Chondrocyte (in vitro differentiated cells): ENCODE measurements at regions not wholly inside any gene's neighbourhood (a gene's known extent, or its start where the extent isn't known, plus 50 kb on each side); places are given as distances from the start of the nearest gene placed in this dataset.
"Not testable (repeated sequence)": the region's sequence is repeated elsewhere in the genome, so short reads cannot be mapped to it uniquely, and the experiment has no call there.

Experiments
- DNase-seq: peaks from one replicate; pipeline ENCODE4 v3.0.0; 2021; ENCODE audit warnings: mixed read lengths, low spot score
- H3K27ac Mint-ChIP-seq: one replicate; pipeline ENCODE4 v1.8.0; 2021; ENCODE audit warnings: mild to moderate bottlenecking, moderate library complexity, mixed read lengths; ENCODE audit not compliant: unreplicated experiment
- H3K27me3 Mint-ChIP-seq: 2 replicates; pipeline ENCODE4 v1.8.0; 2021; ENCODE audit warnings: low read depth, mixed read lengths
- H3K36me3 Mint-ChIP-seq: 2 replicates; pipeline ENCODE4 v1.8.0; 2021; ENCODE audit warnings: low read depth, mixed read lengths
- H3K4me1 Mint-ChIP-seq: 2 replicates; pipeline ENCODE4 v1.8.0; 2021; ENCODE audit warnings: low read depth, mild to moderate bottlenecking, mixed read lengths
- H3K4me3 Mint-ChIP-seq: one replicate; pipeline ENCODE4 v1.8.0; 2021; ENCODE audit warnings: mild to moderate bottlenecking, moderate library complexity, mixed read lengths; ENCODE audit not compliant: unreplicated experiment
- H3K9me3 Mint-ChIP-seq: 2 replicates; pipeline ENCODE4 v1.8.0; 2021; ENCODE audit warnings: low read depth, mixed read lengths
- TF ChIP-seq, protein P1 (sequence below): fragments of 200-600 bp; sonication (generic); IDR thresholded peaks from 2 replicates; pipeline ENCODE4 v1.5.0; 2021; ENCODE audit warnings: antibody characterized with exemption, mild to moderate bottlenecking, moderate library complexity

DNA sequence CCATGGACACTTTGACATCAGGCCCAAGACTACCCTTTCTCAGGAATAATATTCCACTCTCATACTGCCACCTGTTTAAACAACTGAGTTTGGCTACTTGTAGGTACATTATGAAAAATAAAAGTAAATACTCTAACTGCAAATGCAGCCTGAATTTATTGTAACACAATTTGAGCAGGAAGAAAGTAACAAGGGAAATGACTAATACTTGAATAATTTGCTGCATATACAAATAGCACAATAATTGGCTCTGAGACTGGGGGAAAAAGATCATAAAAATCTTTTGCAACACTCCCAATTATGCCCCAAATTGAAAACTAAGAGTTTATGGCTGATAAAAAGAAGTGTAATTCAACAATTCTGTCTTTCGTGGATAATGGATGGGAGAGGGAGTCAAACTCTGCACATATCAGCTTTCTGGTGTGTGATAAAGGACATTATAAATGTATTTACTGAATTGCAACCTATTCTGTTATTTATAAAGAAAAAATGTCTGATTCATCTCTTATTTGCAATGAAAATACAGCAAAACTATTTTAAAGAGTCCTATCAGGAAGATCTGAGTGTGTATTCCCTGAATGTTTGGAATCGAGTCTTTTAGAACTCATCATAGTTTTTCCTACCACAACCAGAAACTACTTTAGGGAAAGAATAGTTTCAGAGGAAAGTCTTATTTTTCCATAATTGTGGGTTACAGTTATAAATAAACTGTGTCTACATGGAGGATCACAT, 359.0 kb downstream of the JRKL start:
- H3K9me3 Mint-ChIP-seq, result no peaks in the 10 kb centered on the region
- H3K36me3 Mint-ChIP-seq, result no peaks in the 10 kb centered on the region
- no peak overlapping the region for H3K4me3 Mint-ChIP-seq
- DNase-seq, result no peak
- H3K27ac Mint-ChIP-seq, result no peak overlapping the region
- TF ChIP-seq, protein P1, sequence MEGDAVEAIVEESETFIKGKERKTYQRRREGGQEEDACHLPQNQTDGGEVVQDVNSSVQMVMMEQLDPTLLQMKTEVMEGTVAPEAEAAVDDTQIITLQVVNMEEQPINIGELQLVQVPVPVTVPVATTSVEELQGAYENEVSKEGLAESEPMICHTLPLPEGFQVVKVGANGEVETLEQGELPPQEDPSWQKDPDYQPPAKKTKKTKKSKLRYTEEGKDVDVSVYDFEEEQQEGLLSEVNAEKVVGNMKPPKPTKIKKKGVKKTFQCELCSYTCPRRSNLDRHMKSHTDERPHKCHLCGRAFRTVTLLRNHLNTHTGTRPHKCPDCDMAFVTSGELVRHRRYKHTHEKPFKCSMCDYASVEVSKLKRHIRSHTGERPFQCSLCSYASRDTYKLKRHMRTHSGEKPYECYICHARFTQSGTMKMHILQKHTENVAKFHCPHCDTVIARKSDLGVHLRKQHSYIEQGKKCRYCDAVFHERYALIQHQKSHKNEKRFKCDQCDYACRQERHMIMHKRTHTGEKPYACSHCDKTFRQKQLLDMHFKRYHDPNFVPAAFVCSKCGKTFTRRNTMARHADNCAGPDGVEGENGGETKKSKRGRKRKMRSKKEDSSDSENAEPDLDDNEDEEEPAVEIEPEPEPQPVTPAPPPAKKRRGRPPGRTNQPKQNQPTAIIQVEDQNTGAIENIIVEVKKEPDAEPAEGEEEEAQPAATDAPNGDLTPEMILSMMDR, result no peak
- H3K4me1 Mint-ChIP-seq, result peaks cover 11% of the 10 kb centered on the region
- peaks cover 2% of the 10 kb centered on the region for H3K27me3 Mint-ChIP-seq

DNA sequence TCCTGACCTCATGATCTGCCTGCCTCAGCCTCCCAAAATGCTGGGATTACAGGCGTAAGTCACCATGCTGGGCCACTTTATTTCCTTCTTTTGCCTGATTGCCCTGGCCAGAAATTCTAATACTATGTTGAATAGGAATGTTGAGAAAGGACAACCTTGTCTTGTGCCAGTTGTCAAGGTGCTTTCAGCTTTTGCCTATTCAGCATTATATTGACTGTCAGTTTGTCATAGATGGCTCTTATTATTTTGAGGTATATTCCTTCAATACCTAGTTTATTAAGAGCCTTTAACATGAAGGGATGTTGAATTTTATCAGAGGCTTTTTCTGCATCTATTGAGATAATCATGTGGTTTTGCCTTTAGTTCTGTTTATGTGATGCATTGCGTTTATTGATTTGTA, 362.0 kb downstream of the JRKL start:
- H3K36me3 Mint-ChIP-seq, H3K4me3 Mint-ChIP-seq, H3K27ac Mint-ChIP-seq, H3K9me3 Mint-ChIP-seq, DNase-seq, H3K27me3 Mint-ChIP-seq: not testable (repeated sequence)
- peaks cover 11% of the 10 kb centered on the region for H3K4me1 Mint-ChIP-seq

DNA sequence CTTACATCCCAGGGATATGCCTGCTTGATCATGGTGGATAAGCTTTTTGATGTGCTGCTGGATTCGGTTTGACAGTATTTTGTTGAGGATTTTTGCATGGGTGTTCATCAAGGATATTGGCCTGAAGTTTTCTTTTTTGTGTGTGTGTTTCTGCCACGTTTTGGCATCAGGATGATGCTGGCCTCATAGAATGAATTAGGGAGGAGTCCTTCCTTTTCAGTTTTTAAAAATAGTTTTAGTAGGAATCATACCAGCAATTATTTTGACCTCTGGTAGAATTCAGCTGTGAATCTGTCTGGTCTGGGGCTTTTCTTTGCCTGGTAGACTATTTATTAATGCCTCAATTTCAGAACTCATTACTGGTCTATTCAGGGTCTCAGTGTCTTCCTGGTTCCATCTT, 362.4 kb downstream of the JRKL start:
- Mint-ChIP-seq H3K9me3 (no peaks in the 10 kb centered on the region), H3K4me1 (peaks cover 11% of the 10 kb centered on the region), H3K36me3 (no peaks in the 10 kb centered on the region), H3K27me3 (peaks cover 8% of the 10 kb centered on the region), H3K27ac (no peak overlapping the region), H3K4me3 (no peak overlapping the region)
- TF ChIP-seq, protein P1, result no peak
- DNase-seq, result no peak

DNA sequence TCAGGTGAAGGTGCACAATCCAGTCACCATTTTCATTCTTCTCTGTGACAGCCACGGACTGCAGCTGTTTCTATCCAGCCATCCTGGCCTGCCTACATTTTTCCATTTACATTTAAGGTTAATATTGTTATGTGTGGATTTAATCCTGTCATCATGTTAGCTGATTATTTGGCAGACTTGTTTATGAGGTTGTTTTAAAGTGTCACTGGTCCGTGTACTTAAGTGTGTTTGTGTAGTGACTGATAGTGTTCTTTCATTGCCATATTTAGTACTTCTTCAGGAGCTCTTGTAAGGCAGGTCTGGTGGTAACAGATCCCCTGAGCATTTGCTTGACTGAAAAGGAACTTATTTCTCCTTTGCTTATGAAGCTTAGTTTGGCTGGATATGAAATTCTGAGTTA, 364.2 kb downstream of the JRKL start:
- H3K27ac Mint-ChIP-seq, result no peak overlapping the region
- no peaks in the 10 kb centered on the region for H3K36me3 Mint-ChIP-seq
- no peaks in the 10 kb centered on the region for H3K9me3 Mint-ChIP-seq
- TF ChIP-seq, protein P1, result no peak
- no peak for DNase-seq
- no peak overlapping the region for H3K4me3 Mint-ChIP-seq
- peaks cover 4% of the 10 kb centered on the region for H3K4me1 Mint-ChIP-seq
- peaks cover 13% of the 10 kb centered on the region for H3K27me3 Mint-ChIP-seq

DNA sequence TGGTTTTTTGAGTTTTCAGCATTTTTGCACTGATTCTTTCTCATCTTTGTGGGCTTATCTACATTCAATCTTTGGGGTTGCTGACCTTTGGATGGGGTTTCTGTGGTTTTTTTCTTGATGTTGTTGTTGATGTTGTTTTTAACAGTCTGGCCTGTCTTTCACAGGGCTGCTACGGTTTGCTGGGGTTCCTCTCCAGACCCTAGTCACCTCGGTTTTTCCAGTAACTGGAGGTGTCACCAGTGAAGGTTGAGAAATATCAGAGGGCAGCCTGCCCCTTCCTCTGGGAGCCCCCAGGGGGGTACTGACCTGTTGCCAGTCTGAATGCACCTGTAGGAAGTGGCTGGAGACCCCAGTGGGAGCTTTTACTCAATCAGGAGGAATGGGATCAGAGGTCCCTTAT, 365.4 kb downstream of the JRKL start:
- DNase-seq, result no peak
- Mint-ChIP-seq H3K36me3 (no peaks in the 10 kb centered on the region), H3K27ac (no peak overlapping the region), H3K9me3 (no peaks in the 10 kb centered on the region), H3K4me3 (no peak overlapping the region), H3K4me1 (peaks cover 3% of the 10 kb centered on the region), H3K27me3 (peaks cover 18% of the 10 kb centered on the region)
- TF ChIP-seq, protein P1, result no peak

DNA sequence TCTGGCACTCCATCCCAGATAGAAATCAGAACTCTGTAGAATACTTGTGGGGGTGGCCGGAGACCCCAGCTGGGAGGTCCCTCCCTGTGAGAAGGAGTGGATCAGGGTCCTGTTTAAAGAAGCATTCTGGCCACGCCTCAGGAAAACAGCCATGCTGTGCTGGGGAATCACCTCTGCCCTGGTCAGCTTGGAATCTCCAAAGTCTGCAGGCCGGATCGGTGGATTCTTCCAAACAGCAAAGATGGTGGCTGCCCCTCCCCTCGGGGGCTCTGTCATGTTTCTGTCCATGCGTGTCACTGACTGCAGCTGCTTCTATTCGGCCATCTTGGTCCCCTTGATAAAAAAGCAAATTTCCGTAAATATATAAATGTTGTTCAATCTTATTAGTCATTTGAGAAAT, 365.9 kb downstream of the JRKL start:
- DNase-seq, result no peak
- H3K36me3 Mint-ChIP-seq, result no peaks in the 10 kb centered on the region
- TF ChIP-seq, protein P1, result no peak
- no peak overlapping the region for H3K4me3 Mint-ChIP-seq
- peaks cover 3% of the 10 kb centered on the region for H3K4me1 Mint-ChIP-seq
- peaks cover 19% of the 10 kb centered on the region for H3K27me3 Mint-ChIP-seq
- H3K27ac Mint-ChIP-seq, result no peak overlapping the region
- no peaks in the 10 kb centered on the region for H3K9me3 Mint-ChIP-seq
